ENCODE measurements at regions not wholly inside any gene's neighbourhood (a gene's known extent, or its start where the extent isn't known, plus 50 kb on each side); places are given as distances from the start of the nearest gene placed in this dataset.

- TF ChIP-seq USF1 (CRISPR knock-in tag; IDR thresholded peaks at IDR 0.05) (no peak), CTCF (IDR thresholded peaks at IDR 0.05) (no peak), SP1 (CRISPR knock-in tag; conservative IDR thresholded peaks at IDR 0.05) (no peak), CREM (CRISPR knock-in tag; IDR thresholded peaks at IDR 0.05) (no peak), NR2C2 (CRISPR knock-in tag; IDR thresholded peaks at IDR 0.05) (no peak), OVOL2 (CRISPR knock-in tag; IDR thresholded peaks at IDR 0.05; ENCODE audit: borderline replicate concordance) (no peak), ZNF121 (CRISPR knock-in tag; IDR thresholded peaks at IDR 0.05) (no peak)
- TF ChIP-seq, protein P1, sequence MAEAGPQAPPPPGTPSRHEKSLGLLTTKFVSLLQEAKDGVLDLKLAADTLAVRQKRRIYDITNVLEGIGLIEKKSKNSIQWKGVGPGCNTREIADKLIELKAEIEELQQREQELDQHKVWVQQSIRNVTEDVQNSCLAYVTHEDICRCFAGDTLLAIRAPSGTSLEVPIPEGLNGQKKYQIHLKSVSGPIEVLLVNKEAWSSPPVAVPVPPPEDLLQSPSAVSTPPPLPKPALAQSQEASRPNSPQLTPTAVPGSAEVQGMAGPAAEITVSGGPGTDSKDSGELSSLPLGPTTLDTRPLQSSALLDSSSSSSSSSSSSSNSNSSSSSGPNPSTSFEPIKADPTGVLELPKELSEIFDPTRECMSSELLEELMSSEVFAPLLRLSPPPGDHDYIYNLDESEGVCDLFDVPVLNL (CRISPR knock-in tag; IDR thresholded peaks at IDR 0.05; ENCODE audit: borderline replicate concordance, low read depth), result no peak
- TF ChIP-seq, protein P2, sequence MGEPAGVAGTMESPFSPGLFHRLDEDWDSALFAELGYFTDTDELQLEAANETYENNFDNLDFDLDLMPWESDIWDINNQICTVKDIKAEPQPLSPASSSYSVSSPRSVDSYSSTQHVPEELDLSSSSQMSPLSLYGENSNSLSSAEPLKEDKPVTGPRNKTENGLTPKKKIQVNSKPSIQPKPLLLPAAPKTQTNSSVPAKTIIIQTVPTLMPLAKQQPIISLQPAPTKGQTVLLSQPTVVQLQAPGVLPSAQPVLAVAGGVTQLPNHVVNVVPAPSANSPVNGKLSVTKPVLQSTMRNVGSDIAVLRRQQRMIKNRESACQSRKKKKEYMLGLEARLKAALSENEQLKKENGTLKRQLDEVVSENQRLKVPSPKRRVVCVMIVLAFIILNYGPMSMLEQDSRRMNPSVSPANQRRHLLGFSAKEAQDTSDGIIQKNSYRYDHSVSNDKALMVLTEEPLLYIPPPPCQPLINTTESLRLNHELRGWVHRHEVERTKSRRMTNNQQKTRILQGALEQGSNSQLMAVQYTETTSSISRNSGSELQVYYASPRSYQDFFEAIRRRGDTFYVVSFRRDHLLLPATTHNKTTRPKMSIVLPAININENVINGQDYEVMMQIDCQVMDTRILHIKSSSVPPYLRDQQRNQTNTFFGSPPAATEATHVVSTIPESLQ (CRISPR knock-in tag; IDR thresholded peaks at IDR 0.05), result no peak
- TF ChIP-seq, protein P3, sequence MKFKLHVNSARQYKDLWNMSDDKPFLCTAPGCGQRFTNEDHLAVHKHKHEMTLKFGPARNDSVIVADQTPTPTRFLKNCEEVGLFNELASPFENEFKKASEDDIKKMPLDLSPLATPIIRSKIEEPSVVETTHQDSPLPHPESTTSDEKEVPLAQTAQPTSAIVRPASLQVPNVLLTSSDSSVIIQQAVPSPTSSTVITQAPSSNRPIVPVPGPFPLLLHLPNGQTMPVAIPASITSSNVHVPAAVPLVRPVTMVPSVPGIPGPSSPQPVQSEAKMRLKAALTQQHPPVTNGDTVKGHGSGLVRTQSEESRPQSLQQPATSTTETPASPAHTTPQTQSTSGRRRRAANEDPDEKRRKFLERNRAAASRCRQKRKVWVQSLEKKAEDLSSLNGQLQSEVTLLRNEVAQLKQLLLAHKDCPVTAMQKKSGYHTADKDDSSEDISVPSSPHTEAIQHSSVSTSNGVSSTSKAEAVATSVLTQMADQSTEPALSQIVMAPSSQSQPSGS (CRISPR knock-in tag; IDR thresholded peaks at IDR 0.05; ENCODE audit: borderline replicate concordance, low read depth), result no peak
- TF ChIP-seq, protein P4, sequence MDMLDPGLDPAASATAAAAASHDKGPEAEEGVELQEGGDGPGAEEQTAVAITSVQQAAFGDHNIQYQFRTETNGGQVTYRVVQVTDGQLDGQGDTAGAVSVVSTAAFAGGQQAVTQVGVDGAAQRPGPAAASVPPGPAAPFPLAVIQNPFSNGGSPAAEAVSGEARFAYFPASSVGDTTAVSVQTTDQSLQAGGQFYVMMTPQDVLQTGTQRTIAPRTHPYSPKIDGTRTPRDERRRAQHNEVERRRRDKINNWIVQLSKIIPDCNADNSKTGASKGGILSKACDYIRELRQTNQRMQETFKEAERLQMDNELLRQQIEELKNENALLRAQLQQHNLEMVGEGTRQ (CRISPR knock-in tag; IDR thresholded peaks at IDR 0.05), result no peak
- TF ChIP-seq, protein P5, sequence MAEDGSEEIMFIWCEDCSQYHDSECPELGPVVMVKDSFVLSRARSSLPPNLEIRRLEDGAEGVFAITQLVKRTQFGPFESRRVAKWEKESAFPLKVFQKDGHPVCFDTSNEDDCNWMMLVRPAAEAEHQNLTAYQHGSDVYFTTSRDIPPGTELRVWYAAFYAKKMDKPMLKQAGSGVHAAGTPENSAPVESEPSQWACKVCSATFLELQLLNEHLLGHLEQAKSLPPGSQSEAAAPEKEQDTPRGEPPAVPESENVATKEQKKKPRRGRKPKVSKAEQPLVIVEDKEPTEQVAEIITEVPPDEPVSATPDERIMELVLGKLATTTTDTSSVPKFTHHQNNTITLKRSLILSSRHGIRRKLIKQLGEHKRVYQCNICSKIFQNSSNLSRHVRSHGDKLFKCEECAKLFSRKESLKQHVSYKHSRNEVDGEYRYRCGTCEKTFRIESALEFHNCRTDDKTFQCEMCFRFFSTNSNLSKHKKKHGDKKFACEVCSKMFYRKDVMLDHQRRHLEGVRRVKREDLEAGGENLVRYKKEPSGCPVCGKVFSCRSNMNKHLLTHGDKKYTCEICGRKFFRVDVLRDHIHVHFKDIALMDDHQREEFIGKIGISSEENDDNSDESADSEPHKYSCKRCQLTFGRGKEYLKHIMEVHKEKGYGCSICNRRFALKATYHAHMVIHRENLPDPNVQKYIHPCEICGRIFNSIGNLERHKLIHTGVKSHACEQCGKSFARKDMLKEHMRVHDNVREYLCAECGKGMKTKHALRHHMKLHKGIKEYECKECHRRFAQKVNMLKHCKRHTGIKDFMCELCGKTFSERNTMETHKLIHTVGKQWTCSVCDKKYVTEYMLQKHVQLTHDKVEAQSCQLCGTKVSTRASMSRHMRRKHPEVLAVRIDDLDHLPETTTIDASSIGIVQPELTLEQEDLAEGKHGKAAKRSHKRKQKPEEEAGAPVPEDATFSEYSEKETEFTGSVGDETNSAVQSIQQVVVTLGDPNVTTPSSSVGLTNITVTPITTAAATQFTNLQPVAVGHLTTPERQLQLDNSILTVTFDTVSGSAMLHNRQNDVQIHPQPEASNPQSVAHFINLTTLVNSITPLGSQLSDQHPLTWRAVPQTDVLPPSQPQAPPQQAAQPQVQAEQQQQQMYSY (CRISPR knock-in tag; IDR thresholded peaks at IDR 0.05), result no peak
Measured at GRCh38 chr4:38195911-38196310, 235.7 kb downstream of the PTTG2 start.
